Ascending aorta (tissue), 2 donors: ENCODE measurements at regions not wholly inside any gene's neighbourhood (a gene's known extent, or its start where the extent isn't known, plus 50 kb on each side); places are given as distances from the start of the nearest gene placed in this dataset.

Experiments
- DNase-seq, 2 donors: peaks; one replicate each; pipeline ENCODE4 v3.0.0-alpha.2; 2019; ENCODE audit warnings: low spot score in 2 of 2
- H3K27ac ChIP-seq, 2 donors: fragments of 200-600 bp; sonication (generic); one replicate each; pipeline ENCODE4 v1.5.1; 2016 to 2017; ENCODE audit warnings: mild to moderate bottlenecking in 1 of 2
- H3K27me3 ChIP-seq: fragments of 200-600 bp; sonication (generic); one replicate; pipeline ENCODE4 v1.5.1; 2017
- H3K36me3 ChIP-seq, 2 donors: fragments of 200-600 bp; sonication (generic); one replicate each; pipeline ENCODE4 v1.5.1; 2016
- H3K4me1 ChIP-seq, 2 donors: fragments of 200-600 bp; sonication (generic); one replicate each; pipeline ENCODE4 v1.5.1; 2016 to 2017; ENCODE audit warnings: mild to moderate bottlenecking in 1 of 2
- H3K4me3 ChIP-seq, 2 donors: fragments of 200-600 bp; sonication (generic); one replicate each; pipeline ENCODE4 v1.5.1; 2016 to 2017; ENCODE audit warnings: mild to moderate bottlenecking in 1 of 2
- H3K9me3 ChIP-seq, 2 donors: fragments of 200-600 bp; sonication (generic); one replicate each; pipeline ENCODE4 v1.5.1; 2016
- CTCF ChIP-seq, 3 experiments: fragments of 200-600 bp in 2 of 3; fragments of 450-650 bp in 1 of 3; sonication (generic) in 2 of 3; IDR thresholded peaks; one replicate each; pipeline ENCODE4 v1.5.1; 2016 to 2019; ENCODE audit warnings: antibody characterized with exemption in 3 of 3, mild to moderate bottlenecking in 1 of 3, moderate library complexity in 1 of 3
- intact Hi-C: fragments of 100-400 bp; cut with DNase I; formaldehyde crosslinking; loops from one replicate; pipeline ENCODE4 v1.15.1; 2023

DNA sequence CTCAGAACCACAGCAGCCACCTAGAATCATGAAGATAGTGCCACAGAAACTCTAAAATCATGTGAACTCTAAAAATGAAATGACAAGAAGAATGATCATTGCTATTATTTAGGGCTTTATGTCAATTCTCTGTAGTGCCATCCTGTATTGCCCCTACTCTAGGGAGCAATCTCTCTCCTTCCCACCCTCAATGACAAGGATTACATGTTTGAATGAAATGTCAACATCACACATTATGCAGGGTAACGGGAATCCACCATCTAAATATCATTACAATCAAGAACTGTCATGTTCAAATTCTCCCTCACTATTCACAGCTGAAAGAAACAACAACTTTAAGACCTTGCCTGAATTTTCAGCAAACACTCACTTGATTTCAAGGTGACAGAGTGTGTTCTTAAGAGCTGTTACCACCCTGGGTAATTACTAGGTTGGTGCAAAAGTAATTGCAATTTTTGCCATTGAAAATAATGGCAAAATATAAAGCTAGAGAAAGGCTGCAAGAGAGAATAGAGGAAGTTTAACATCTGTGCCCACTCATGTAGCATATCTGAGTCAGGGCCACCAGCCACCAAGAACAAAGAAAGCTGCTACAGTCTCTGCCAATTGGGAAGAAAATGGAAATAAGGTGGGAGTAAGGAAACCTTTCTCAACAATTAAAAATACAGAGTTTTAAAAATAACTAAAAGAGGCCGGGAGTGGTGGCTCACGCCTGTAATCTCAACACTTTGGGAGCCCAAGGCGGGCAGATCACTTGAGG, 112.8 kb upstream of the PSMD7 start:
- DNase-seq: no peak
- Histone ChIP-seq H3K9me3 (peaks cover 0 to 4% of the 10 kb centered on the region in 2 donors), H3K4me3 (no peak overlapping the region), H3K27ac (no peak overlapping the region), H3K4me1 (no peaks in the 10 kb centered on the region), H3K36me3 (no peaks in the 10 kb centered on the region), H3K27me3 (no peaks in the 10 kb centered on the region)
- intact Hi-C loops: no loop called here
- no peak for TF ChIP-seq CTCF (IDR thresholded peaks at IDR 0.05)

DNA sequence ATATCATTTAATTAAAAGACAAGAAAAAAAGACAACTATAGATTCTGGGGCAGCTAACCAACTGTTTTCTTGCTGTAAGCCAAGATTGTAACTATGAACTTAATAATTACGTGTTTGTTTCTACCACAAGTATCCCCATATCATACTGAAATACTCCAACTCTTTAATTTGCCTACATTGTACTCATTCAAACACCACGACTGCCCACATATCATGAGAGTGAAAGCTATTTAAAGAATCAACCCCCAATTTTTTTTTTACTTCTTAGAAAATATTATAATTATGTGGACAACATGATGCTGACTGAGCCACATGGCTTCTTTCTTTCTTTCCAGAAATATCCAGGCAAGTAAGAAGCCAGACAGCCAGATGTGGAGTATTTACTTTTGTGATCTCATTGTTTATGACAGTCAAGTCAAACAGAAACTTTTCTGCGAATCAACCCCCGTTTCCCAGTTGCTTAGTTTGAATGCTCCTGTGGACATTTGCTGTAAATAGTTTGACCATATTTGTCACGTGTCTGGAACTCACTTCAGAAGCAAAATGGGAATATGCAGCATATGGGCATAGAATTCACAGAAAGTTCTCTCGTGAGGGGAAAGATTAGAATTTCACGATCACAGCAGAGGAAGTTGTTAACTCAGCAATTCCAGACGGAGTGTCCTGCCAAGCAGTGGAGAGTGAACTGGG, 126.8 kb upstream of the PSMD7 start:
- Histone ChIP-seq H3K27ac (no peak overlapping the region), H3K36me3 (no peaks in the 10 kb centered on the region), H3K4me1 (no peaks in the 10 kb centered on the region), H3K4me3 (peak overlapping the region; percentile 7 to 47), H3K27me3 (no peaks in the 10 kb centered on the region), H3K9me3 (no peaks in the 10 kb centered on the region)
- TF ChIP-seq CTCF (IDR thresholded peaks at IDR 0.05): no peak
- DNase-seq: no peak
- intact Hi-C loops: no loop called here

- H3K9me3 ChIP-seq: no peaks in the 10 kb centered on the region
- H3K4me3 ChIP-seq: no peak overlapping the region
- H3K36me3 ChIP-seq: no peaks in the 10 kb centered on the region
- no peaks in the 10 kb centered on the region for H3K4me1 ChIP-seq
- H3K27me3 ChIP-seq: no peaks in the 10 kb centered on the region
- H3K27ac ChIP-seq: no peak overlapping the region
- intact Hi-C loops: no loop called here
- no peak for DNase-seq
- TF ChIP-seq CTCF (IDR thresholded peaks at IDR 0.05): no peak
Measured at GRCh38 chr16:74169066-74169465, 127.5 kb upstream of the PSMD7 start.

DNA sequence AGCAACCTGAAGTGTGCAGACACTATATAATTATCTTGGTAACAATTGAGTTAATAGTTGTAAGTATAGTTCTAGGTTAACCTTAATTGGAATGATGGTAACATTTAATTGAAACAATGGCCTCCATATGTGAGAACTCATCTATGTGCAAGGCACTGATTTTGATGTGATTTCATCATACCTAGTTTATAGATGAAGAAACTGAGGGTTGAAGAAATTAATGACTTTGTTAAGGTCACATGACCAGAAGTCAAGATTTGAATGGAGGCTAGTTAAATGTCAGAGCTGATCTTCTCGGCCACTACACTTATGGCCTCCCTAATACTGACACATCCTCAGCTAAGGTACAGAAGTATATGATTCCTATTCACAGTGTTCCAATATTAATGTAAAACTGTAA, 128.2 kb upstream of the PSMD7 start:
- intact Hi-C loops: no loop called here
- no peak overlapping the region for H3K27ac ChIP-seq
- H3K27me3 ChIP-seq: no peaks in the 10 kb centered on the region
- TF ChIP-seq CTCF (IDR thresholded peaks at IDR 0.05): no peak
- no peaks in the 10 kb centered on the region for H3K9me3 ChIP-seq
- H3K4me1 ChIP-seq: no peaks in the 10 kb centered on the region
- H3K36me3 ChIP-seq: no peaks in the 10 kb centered on the region
- no peak overlapping the region for H3K4me3 ChIP-seq
- DNase-seq: no peak

GRCh38 chr16:74166456-74166855, 130.2 kb upstream of the PSMD7 start:
- intact Hi-C loops: no loop called here
- Histone ChIP-seq H3K27ac (no peak overlapping the region), H3K36me3 (no peaks in the 10 kb centered on the region), H3K27me3 (no peaks in the 10 kb centered on the region), H3K9me3 (no peaks in the 10 kb centered on the region), H3K4me3 (no peak overlapping the region), H3K4me1 (no peaks in the 10 kb centered on the region)
- no peak for DNase-seq
- no peak for TF ChIP-seq CTCF (IDR thresholded peaks at IDR 0.05)
